Neutrophil (primary cell): ENCODE measurements at regions not wholly inside any gene's neighbourhood (a gene's known extent, or its start where the extent isn't known, plus 50 kb on each side); places are given as distances from the start of the nearest gene placed in this dataset.

Experiments
- H3K27ac ChIP-seq: fragments of 200-600 bp; sonication (generic); 2 replicates; pipeline ENCODE4 v1.5.1; 2016; ENCODE audit warnings: mild to moderate bottlenecking, moderate library complexity
- H3K27me3 ChIP-seq: fragments of 200-600 bp; sonication (generic); 2 replicates; pipeline ENCODE4 v1.6.0; 2016; ENCODE audit warnings: mild to moderate bottlenecking
- H3K36me3 ChIP-seq: fragments of 200-600 bp; sonication (generic); 2 replicates; pipeline ENCODE4 v1.5.1; 2017
- H3K4me1 ChIP-seq, 2 experiments: fragments of 200-600 bp in 1 of 2; sonication (generic) in 1 of 2; 1 replicate in 1 of 2; 2 replicates in 1 of 2; pipeline versions ENCODE4 v1.5.1 to v1.6.1; 2013 to 2016; ENCODE audit warnings: low read depth in 1 of 2, low read length in 1 of 2, mild to moderate bottlenecking in 1 of 2, moderate library complexity in 1 of 2; ENCODE audit not compliant: control insufficient read depth in 1 of 2, insufficient read depth in 1 of 2
- H3K4me3 ChIP-seq, 2 experiments: fragments of 200-600 bp in 1 of 2; sonication (generic) in 1 of 2; 1 replicate in 1 of 2; 2 replicates in 1 of 2; pipeline ENCODE4 v1.5.1; 2013 to 2016; ENCODE audit warnings: low read depth in 1 of 2, low read length in 1 of 2, mild to moderate bottlenecking in 1 of 2, moderate library complexity in 1 of 2
- H3K9me3 ChIP-seq: fragments of 200-600 bp; sonication (generic); 2 replicates; pipeline ENCODE4 v1.5.1; 2016
- CTCF ChIP-seq: fragments of 200-600 bp; sonication (generic); IDR thresholded peaks from 2 replicates; pipeline ENCODE4 v1.5.1; 2016; ENCODE audit warnings: antibody characterized with exemption

GRCh38 chr3:117409256-117409655 is 699.7 kb downstream of the TUSC7 start:
- no peak overlapping the region for H3K4me3 ChIP-seq
- H3K36me3 ChIP-seq, result no peaks in the 10 kb centered on the region
- no peak for TF ChIP-seq CTCF
- H3K9me3 ChIP-seq, result no peaks in the 10 kb centered on the region
- H3K4me1 ChIP-seq, result peaks cover 28 to 41% of the 10 kb centered on the region in 2 experiments
- H3K27ac ChIP-seq, result peak overlapping the region; percentile 35
- no peaks in the 10 kb centered on the region for H3K27me3 ChIP-seq

GRCh38 chr3:117409701-117410459 is 700.3 kb downstream of the TUSC7 start:
- H3K4me1 ChIP-seq, result peaks cover 28 to 36% of the 10 kb centered on the region in 2 experiments
- no peak overlapping the region for H3K4me3 ChIP-seq
- no peaks in the 10 kb centered on the region for H3K27me3 ChIP-seq
- H3K27ac ChIP-seq, result peak overlapping the region; percentile 35
- no peak for TF ChIP-seq CTCF
- H3K9me3 ChIP-seq, result no peaks in the 10 kb centered on the region
- H3K36me3 ChIP-seq, result no peaks in the 10 kb centered on the region

GRCh38 chr3:117411971-117412370 is 702.4 kb downstream of the TUSC7 start:
- peaks cover 28 to 36% of the 10 kb centered on the region in 2 experiments for H3K4me1 ChIP-seq
- H3K27me3 ChIP-seq, result no peaks in the 10 kb centered on the region
- H3K27ac ChIP-seq, result peak overlapping the region; percentile 59
- H3K36me3 ChIP-seq, result no peaks in the 10 kb centered on the region
- H3K9me3 ChIP-seq, result no peaks in the 10 kb centered on the region
- H3K4me3 ChIP-seq, result no peak overlapping the region
- TF ChIP-seq CTCF, result no peak

GRCh38 chr3:117417411-117417810 is 707.8 kb downstream of the TUSC7 start:
- Histone ChIP-seq H3K9me3 (no peaks in the 10 kb centered on the region), H3K27me3 (no peaks in the 10 kb centered on the region), H3K27ac (no peak overlapping the region), H3K4me3 (no peak overlapping the region), H3K36me3 (no peaks in the 10 kb centered on the region), H3K4me1 (peaks cover 4 to 5% of the 10 kb centered on the region in 2 experiments)
- TF ChIP-seq CTCF, result no peak

GRCh38 chr3:117427081-117427480 is 717.5 kb downstream of the TUSC7 start:
- Histone ChIP-seq H3K27me3 (no peaks in the 10 kb centered on the region), H3K4me3 (peak overlapping the region in 1 of 2 experiments; percentile 7), H3K27ac (peak overlapping the region; percentile 81), H3K4me1 (peaks cover 35 to 36% of the 10 kb centered on the region in 2 experiments), H3K9me3 (no peaks in the 10 kb centered on the region), H3K36me3 (no peaks in the 10 kb centered on the region)
- TF ChIP-seq CTCF, result no peak
